HG03460 (cell line): ENCODE measurements at regions not wholly inside any gene's neighbourhood (a gene's known extent, or its start where the extent isn't known, plus 50 kb on each side); places are given as distances from the start of the nearest gene placed in this dataset.

Experiments
- ATAC-seq: cut with Tn5 transposase; IDR thresholded peaks from one replicate; pipeline ENCODE4 v1.9.1; 2021; ENCODE audit not compliant: unreplicated experiment

- ATAC-seq = no peak
Measured at GRCh38 chr9:86732514-86733171, 214.7 kb downstream of the GAS1 start.

DNA sequence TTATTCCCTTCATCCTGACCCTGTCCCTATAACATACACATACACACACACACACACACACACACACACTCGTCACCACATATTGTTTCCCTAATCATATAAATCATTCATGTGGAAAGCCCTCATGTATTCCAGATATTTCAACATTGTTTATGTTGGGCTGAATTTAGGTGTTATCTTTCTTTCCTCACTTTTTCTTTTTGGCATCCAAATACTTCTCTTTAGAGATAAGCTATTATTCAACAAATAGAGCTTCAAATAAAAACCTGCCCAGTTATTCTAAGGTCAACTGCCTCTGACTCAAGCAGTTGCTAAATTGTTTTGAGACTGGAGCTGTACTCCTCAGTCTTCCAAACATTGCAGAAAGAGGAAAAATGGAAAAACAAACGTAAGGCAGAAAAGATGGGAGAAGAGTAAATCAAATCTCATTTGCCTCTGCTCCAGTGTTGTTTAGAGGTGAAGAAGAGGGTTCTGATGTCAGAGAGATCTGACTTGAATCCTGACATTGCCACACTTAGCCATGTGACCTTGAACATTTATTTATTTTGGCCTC, 215.7 kb downstream of the GAS1 start:
- ATAC-seq = no peak

- ATAC-seq = no peak
Measured at GRCh38 chr9:86730163-86730928, 217.0 kb downstream of the GAS1 start.

- ATAC-seq = no peak
Measured at GRCh38 chr9:86724529-86724928, 222.8 kb downstream of the GAS1 start.

DNA sequence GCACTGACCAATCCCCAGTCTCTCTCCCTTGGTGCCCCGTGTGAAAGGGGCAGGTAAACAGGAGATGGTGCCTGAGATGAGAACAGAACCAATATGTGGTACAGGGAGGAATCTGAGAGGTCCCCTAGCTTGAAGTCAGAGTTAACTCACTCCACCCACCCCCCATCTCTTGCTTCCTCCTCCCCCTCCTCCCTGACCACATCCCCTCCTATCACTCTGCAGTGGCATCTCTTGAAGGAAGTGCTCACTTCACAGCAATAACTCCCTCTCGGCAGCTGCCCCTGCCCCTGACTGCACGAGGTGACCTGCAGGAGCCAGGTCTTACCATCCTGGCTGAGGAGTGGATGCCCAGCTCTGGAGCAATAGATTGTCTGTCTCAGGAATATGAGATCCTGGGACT, 224.0 kb downstream of the GAS1 start:
- ATAC-seq = no peak

- ATAC-seq = no peak
Measured at GRCh38 chr9:86722706-86723075, 224.6 kb downstream of the GAS1 start.

DNA sequence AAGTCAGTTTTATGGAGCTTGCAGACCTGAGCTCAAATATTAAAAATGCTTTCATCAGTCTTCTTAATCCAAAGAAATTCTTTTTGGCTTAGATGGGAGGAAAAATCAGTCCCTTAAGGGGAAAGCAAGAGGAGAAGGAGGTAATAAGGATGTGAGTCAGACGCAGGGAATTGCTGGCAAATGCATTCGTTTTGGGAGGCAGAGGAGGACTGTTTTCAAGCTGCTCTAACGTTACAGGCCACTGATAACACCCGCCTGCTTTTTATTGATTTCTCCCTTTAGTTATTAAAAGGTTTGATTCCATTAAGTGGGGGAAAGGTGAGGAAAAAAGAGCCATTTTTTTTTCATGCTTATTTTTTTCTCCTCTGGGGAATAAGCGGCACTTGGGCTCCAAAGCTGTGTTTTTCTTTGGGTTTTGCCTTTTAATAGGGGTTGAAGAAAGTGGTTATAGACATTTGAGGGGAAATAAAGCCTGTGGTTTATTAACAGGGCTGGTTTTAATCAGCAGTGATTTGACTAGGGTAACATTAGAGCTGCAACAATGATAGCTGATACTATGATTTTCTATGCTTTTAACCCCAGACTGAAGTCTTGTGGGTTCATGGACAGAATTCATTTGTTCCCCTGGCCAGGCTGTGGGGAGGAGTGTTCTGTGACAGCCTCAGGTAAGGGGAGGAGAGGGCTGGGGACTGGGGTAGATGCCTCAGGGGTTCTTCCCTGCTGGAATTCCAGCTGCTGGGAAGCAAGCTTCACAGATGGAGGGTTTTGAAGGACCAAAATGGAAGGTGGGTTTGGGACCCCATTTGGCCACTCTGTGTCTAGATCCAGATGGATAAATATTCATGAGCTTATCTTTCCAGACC, 225.2 kb downstream of the GAS1 start:
- no peak for ATAC-seq

- ATAC-seq = no peak
Measured at GRCh38 chr9:86721226-86721781, 226.0 kb downstream of the GAS1 start.

GRCh38 chr9:86720639-86721225, 226.6 kb downstream of the GAS1 start:
- ATAC-seq = no peak

DNA sequence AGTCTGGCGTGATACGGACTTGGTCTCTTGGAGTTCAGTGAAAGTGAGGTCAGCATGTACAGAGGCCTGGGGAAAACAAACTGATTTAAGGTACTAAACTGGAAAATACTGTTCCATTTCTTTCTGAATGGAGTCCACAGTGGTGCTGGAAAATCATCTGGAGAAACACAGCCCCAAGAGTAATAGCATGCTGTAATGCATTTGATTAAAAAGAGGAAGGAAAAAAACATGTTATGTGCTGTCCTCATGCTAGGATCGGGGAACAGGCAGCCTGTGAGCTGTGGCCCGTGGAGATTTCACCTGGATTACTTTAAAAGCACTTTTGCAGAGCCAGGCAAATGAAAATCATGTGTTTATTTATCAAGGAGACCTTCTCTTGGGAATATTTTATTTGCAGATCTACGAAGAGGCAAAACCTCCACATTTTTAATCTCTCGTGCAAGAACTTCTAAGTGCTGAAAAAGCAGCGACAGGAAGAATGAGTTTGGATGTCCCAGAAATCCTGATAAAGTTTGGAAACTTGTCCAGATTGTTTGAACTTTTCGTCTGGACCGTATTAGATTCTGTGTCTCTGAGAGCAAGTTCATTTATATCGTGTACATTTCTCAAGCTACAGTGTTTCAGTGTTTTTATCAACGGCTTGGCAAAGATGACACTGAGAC, 228.8 kb downstream of the GAS1 start:
- ATAC-seq = no peak

GRCh38 chr9:86716326-86716922, 230.9 kb downstream of the GAS1 start:
- ATAC-seq = no peak

DNA sequence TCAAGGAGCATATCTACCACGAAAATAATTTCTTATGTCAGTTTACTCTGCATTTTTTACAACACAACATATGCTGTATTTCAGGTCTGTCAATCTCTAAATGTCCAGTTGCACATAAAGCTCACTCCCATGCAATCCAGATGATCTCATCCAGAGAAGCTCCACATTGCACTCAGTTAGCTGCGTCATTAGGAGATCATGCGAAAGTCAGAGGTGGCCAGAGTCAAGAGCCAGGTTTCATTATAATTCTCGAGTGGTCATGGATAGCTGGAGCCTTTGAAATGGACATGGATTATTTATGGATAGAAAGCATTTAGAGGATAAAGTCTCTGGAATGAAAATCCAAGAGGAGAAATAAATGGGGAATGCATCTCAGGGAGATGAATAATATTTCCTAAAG, 232.3 kb downstream of the GAS1 start:
- ATAC-seq = no peak

DNA sequence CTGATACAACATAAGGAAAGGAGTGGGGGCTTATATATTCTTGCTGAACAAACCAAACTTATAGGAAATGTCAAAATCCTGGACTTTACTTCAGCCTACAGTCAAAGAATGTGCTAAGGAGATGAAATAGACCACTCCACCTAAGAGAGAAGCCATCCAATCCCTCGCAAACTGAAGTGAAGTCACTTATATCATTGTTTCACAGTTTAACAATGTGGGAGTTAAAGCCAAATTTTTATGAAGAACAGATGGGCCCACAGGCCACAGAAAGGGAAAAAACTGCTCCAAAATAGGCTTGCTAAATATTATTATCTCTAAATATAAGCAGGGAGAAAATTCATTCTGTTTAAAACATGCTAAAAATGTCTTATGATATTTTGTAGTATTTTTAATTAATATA, 233.3 kb downstream of the GAS1 start:
- ATAC-seq = no peak

DNA sequence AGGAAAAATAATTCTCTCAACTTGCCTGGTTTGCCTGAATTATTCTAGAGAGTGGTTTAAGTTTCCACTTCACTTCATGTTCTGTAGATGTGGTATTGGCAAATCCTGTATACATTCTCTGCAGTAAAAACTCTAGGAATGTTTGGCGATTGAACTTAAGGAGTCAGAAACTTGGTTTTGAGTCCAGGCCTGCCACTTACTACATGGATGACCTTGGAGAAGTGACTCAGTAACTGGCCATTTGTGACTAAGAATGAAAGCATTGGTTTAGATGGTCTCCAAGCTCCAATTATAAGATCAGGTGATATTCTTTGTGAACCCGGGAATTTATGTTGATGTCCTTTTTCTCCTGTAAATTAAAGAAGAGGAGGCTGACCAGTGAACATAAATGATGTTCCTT, 233.8 kb downstream of the GAS1 start:
- no peak for ATAC-seq

- no peak for ATAC-seq
Measured at GRCh38 chr9:86708918-86709835, 238.1 kb downstream of the GAS1 start.

GRCh38 chr9:86707932-86708510, 239.3 kb downstream of the GAS1 start:
- no peak for ATAC-seq

GRCh38 chr9:86706391-86706790, 240.9 kb downstream of the GAS1 start:
- ATAC-seq = no peak

DNA sequence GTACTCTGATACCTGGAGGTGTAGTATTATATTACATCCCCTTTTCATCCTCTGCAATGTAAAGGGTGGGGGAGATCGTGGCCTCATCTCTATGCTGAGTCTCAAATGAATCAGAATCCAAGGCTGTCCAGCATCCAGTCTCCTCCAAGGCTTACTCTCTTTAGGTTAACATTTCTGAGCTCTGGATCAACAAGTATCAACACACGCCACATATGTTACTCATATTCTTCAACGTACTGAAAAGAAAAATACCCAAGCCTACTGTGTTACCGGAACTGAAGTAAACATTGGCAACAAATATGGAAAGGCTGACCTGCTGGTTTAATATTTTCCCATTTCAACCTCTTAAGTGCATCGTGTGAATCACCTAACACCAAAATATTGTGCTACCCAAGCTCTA, 241.8 kb downstream of the GAS1 start:
- no peak for ATAC-seq

DNA sequence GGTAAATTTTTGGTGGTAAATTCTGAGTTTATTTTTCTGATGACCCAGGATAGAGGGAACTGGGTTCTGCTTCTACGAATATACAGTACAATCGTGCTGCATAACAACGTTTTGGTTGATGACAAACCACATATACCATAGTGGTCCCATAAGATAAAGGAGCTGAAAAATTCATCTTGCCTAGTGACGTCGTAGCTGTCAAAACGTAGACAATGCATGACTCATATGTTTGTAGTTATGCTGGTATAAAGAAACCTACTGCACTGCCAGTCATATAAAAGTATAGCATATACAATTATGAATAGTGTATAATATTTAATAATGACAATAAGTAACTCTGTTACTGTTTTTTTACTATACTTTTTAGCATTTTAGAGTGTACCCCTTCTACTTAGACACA, 244.0 kb downstream of the GAS1 start:
- ATAC-seq = no peak
